ENCODE measurements at regions not wholly inside any gene's neighbourhood (a gene's known extent, or its start where the extent isn't known, plus 50 kb on each side); places are given as distances from the start of the nearest gene placed in this dataset.

DNA sequence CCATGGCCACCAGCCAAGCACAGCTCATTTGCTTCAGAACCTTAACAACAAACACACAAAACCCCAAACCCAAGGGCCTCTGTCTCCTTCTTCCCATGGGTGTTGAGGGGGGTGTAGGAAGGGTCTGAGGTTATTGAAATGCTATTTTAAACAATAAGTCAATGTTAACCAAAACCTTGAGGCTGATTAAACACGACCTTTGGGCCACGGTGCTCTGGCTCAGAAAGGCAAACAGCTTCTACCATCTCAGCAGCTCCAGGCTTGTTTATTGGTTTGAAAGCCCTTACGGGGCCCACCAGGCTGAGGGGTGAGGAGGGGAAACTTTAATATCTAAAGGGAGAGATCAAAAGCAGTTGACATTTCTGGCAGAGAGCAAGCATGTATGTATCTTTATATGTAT is 185.7 kb upstream of the IRX6 start:
- TF ChIP-seq, protein P1, sequence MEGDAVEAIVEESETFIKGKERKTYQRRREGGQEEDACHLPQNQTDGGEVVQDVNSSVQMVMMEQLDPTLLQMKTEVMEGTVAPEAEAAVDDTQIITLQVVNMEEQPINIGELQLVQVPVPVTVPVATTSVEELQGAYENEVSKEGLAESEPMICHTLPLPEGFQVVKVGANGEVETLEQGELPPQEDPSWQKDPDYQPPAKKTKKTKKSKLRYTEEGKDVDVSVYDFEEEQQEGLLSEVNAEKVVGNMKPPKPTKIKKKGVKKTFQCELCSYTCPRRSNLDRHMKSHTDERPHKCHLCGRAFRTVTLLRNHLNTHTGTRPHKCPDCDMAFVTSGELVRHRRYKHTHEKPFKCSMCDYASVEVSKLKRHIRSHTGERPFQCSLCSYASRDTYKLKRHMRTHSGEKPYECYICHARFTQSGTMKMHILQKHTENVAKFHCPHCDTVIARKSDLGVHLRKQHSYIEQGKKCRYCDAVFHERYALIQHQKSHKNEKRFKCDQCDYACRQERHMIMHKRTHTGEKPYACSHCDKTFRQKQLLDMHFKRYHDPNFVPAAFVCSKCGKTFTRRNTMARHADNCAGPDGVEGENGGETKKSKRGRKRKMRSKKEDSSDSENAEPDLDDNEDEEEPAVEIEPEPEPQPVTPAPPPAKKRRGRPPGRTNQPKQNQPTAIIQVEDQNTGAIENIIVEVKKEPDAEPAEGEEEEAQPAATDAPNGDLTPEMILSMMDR (IDR thresholded peaks at IDR 0.05; ENCODE audit: insufficient read depth, low read depth, low read length): no peak
- no peak overlapping the region for H3K4me3 ChIP-seq (ENCODE audit: low read depth, low read length)
- no peak for DNase-seq (ENCODE audit: low read depth)

DNA sequence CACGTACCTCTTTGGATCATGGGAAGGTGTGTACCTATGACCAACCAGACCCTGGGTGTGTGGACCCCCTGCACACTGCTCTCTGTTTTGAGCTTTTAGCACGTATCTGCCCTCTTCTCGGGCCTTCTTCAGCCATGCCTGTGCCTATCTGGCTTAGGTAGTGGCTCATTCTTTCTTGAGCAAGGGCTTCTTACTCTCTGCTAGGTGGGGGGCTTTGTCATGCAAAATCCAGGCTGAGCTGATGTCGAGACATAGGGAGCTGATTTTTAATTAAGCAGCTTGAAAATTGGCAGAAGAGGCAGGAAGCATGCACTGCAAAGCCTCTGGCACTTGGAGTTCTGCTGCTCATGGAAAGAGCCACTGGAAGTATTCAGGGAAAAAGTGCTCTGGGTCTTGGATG is 181.6 kb upstream of the IRX6 start:
- DNase-seq (ENCODE audit: low read depth): no peak
- no peak overlapping the region for H3K4me3 ChIP-seq (ENCODE audit: low read depth, low read length)
- TF ChIP-seq, protein P1 (IDR thresholded peaks at IDR 0.05; ENCODE audit: insufficient read depth, low read depth, low read length): no peak

DNA sequence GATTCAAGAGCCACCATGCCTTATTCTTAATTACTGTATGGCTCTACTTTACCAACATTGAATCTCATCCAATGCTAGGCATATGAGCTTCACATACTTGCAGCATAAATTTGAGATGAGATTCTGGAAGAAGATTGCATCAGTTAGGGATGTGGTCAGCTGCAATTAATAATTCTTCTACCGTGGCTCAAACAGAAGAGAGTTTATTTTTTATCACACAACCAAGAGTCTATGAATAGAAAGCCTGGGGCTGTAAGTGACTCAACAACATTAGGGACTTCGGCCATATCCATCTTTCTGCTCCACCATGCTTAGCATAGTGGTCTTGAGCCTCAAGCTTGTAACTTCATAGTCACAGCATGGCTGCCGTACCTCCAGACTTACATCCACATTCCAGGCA is 179.4 kb upstream of the IRX6 start:
- no peak overlapping the region for H3K4me3 ChIP-seq (ENCODE audit: low read depth, low read length)
- TF ChIP-seq, protein P1 (IDR thresholded peaks at IDR 0.05; ENCODE audit: insufficient read depth, low read depth, low read length): no peak
- DNase-seq (ENCODE audit: low read depth): no peak

DNA sequence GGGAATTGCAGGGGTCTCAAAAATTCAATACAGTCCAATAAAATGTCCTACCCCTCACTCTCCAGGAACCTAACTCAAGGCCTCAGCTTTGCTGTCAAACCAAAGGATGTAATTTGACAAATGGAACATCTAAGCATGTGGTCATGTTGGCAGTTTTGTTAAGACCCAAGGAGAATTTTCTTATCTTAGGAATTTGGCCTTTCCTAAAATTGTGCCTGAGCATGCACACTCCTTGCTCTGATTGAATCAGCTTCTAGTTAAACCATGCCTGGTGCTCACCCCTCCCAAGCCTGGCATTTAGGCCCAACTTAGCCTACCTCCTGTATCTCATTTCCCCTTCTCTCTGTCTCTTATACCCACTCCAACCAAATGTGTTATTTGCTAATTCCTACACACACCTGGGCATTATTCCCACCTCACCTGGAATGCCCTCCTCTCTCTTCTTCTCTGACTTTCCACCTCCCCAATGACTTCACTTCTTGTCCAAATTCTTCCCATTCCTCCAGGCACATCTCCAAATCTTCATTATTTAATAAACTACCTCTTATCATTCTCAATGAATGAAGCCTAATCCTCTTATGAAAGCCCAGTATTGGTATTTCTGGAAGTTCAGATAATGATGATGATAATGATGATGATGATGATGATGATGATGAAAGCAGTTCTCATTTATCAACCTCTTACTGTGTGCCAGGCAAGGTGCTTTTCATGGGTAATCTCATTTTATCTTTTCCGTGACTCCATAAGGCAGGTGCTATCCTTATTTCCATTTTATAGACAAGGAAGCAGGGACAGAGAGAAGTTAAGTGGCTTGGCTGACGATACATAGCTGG is 178.0 kb upstream of the IRX6 start:
- H3K4me3 ChIP-seq (ENCODE audit: low read depth, low read length): no peak overlapping the region
- DNase-seq (ENCODE audit: low read depth): no peak
- TF ChIP-seq, protein P1 (IDR thresholded peaks at IDR 0.05; ENCODE audit: insufficient read depth, low read depth, low read length): no peak

DNA sequence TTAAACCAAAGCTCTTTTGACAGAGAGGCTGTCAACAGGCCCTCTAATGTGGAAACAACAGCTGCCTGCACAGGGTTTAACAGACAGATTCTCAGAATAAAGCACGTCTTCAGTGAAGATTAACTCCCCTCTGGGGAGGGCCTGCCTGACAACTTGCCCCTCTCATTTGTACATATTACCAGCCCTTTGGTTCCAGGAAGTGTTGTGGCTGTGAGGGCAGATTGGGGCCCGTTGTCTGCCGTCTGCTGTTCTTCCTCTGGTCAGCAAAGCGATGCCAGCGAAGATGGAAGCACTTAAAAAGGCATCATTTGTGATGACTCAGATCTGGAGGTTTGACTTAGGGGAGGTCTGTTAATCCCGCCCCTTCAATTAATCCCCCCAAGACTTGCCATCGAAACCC is 177.0 kb upstream of the IRX6 start:
- TF ChIP-seq, protein P1 (IDR thresholded peaks at IDR 0.05; ENCODE audit: insufficient read depth, low read depth, low read length): no peak
- DNase-seq (ENCODE audit: low read depth): no peak
- H3K4me3 ChIP-seq (ENCODE audit: low read depth, low read length): no peak overlapping the region

DNA sequence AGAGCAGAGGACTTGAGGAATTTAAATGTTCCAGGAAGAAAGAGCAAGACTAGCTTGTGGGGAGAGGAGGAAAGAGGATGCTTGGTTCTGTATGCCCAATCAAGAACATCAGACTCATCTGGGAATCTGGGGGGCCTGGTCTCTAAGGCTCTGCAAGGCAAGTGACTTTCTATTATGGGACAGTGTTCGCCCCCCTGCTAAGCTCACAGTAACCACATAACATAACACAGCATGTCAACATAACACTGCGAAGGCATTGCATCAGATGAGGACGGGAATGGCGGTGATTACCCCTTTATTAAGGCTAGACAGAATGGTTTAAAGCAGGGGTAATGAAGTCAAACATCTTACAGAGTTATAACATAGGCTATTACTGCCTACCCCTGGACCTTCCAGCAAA is 176.6 kb upstream of the IRX6 start:
- DNase-seq (ENCODE audit: low read depth): no peak
- no peak overlapping the region for H3K4me3 ChIP-seq (ENCODE audit: low read depth, low read length)
- TF ChIP-seq, protein P1 (IDR thresholded peaks at IDR 0.05; ENCODE audit: insufficient read depth, low read depth, low read length): no peak

DNA sequence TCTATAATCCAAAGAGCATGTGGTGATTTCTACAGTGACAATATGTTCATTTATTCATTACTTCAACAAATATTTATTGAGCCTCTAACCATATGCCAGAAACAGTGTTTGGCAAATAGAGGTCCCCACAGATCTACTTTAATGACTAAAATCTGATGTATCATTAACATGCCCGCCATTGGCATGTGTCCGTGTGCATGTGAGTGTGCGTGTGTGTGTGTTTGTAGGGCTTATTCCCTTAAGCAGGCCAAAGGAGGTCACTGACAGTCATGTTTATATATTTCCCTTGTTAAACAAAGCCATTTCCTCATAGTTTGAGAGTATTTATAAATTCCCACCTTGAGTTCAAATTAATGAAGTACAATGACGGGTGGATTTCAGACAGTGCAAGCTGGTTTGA is 174.4 kb upstream of the IRX6 start:
- TF ChIP-seq, protein P1 (IDR thresholded peaks at IDR 0.05; ENCODE audit: insufficient read depth, low read depth, low read length): no peak
- no peak overlapping the region for H3K4me3 ChIP-seq (ENCODE audit: low read depth, low read length)
- no peak for DNase-seq (ENCODE audit: low read depth)

Data from fibroblast of villous mesenchyme (primary cell).